ENCODE measurements at regions not wholly inside any gene's neighbourhood (a gene's known extent, or its start where the extent isn't known, plus 50 kb on each side); places are given as distances from the start of the nearest gene placed in this dataset.

DNA sequence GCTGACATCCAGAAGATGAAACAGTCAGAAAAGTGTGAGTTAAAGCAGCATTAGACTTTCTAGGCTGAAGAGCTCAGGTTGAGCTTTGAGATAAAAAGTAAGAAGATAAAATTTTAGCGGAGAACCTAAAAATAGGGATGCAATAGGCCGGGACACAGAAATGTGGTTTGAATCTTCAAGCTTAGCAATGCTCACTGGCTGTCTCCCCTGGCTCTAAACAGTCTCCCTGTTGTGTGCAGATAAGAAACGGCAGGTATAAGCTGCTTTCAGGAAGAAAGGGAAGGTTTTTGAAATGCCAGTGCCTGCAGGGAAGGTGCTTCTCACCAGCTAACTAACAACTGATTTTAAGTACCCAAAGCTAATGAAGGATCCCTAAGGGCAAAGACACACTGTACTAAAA is 718.7 kb upstream of the SGO1 start:
- Histone ChIP-seq H3K4me3 (replicated peaks in 1 of 3) (no peak overlapping the region), H3K9me3 (no peaks in the 10 kb centered on the region), H3K4me1 (no peaks in the 10 kb centered on the region), H3K27me3 (no peaks in the 10 kb centered on the region), H3K27ac (no peak overlapping the region), H3K36me3 (no peaks in the 10 kb centered on the region)
- DNase-seq: no peak
- intact Hi-C loops (cut with DNase I): no loop called here
- TF ChIP-seq, protein P1, sequence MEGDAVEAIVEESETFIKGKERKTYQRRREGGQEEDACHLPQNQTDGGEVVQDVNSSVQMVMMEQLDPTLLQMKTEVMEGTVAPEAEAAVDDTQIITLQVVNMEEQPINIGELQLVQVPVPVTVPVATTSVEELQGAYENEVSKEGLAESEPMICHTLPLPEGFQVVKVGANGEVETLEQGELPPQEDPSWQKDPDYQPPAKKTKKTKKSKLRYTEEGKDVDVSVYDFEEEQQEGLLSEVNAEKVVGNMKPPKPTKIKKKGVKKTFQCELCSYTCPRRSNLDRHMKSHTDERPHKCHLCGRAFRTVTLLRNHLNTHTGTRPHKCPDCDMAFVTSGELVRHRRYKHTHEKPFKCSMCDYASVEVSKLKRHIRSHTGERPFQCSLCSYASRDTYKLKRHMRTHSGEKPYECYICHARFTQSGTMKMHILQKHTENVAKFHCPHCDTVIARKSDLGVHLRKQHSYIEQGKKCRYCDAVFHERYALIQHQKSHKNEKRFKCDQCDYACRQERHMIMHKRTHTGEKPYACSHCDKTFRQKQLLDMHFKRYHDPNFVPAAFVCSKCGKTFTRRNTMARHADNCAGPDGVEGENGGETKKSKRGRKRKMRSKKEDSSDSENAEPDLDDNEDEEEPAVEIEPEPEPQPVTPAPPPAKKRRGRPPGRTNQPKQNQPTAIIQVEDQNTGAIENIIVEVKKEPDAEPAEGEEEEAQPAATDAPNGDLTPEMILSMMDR (IDR thresholded peaks at IDR 0.05): no peak
- no peak for TF ChIP-seq POLR2A (IDR thresholded peaks at IDR 0.05)
- 44 to 47% methylated on average over 3 of the region's 3 CpGs for WGBS, 2 donors

- Histone ChIP-seq H3K9me3 (no peaks in the 10 kb centered on the region), H3K27me3 (no peaks in the 10 kb centered on the region), H3K36me3 (no peaks in the 10 kb centered on the region), H3K4me3 (replicated peaks in 1 of 3) (no peak overlapping the region), H3K4me1 (no peaks in the 10 kb centered on the region), H3K27ac (no peak overlapping the region)
- TF ChIP-seq POLR2A (IDR thresholded peaks at IDR 0.05): no peak
- TF ChIP-seq, protein P1 (IDR thresholded peaks at IDR 0.05): no peak
- no peak for DNase-seq
- 89 to 90% methylated on average over 2 of the region's 2 CpGs for WGBS, 2 donors
- intact Hi-C loops (cut with DNase I): no loop called here
These were observed 713.0 kb upstream of the SGO1 start for GRCh38 chr3:20898962-20899361.

GRCh38 chr3:20890111-20890519 is 704.1 kb upstream of the SGO1 start:
- WGBS, 2 donors: 74 to 78% methylated on average over 2 of the region's 2 CpGs
- H3K27ac ChIP-seq: no peak overlapping the region
- TF ChIP-seq, protein P1 (IDR thresholded peaks at IDR 0.05): no peak
- no peak for TF ChIP-seq POLR2A (IDR thresholded peaks at IDR 0.05)
- no peaks in the 10 kb centered on the region for H3K27me3 ChIP-seq
- no peak overlapping the region for H3K4me3 ChIP-seq (replicated peaks in 1 of 3)
- H3K36me3 ChIP-seq: no peaks in the 10 kb centered on the region
- H3K4me1 ChIP-seq: no peaks in the 10 kb centered on the region
- H3K9me3 ChIP-seq: no peaks in the 10 kb centered on the region
- no peak for DNase-seq
- intact Hi-C loops (cut with DNase I): no loop called here

- Histone ChIP-seq H3K4me3 (replicated peaks in 1 of 3) (no peak overlapping the region), H3K4me1 (no peaks in the 10 kb centered on the region), H3K36me3 (no peaks in the 10 kb centered on the region), H3K27ac (no peak overlapping the region), H3K27me3 (no peaks in the 10 kb centered on the region), H3K9me3 (no peaks in the 10 kb centered on the region)
- WGBS, 2 donors: 87 to 89% methylated on average over 2 of the region's 2 CpGs
- intact Hi-C loops (cut with DNase I): no loop called here
- TF ChIP-seq, protein P1 (IDR thresholded peaks at IDR 0.05): no peak
- TF ChIP-seq POLR2A (IDR thresholded peaks at IDR 0.05): no peak
- no peak for DNase-seq
These were observed 692.7 kb upstream of the SGO1 start for GRCh38 chr3:20878691-20879090.

DNA sequence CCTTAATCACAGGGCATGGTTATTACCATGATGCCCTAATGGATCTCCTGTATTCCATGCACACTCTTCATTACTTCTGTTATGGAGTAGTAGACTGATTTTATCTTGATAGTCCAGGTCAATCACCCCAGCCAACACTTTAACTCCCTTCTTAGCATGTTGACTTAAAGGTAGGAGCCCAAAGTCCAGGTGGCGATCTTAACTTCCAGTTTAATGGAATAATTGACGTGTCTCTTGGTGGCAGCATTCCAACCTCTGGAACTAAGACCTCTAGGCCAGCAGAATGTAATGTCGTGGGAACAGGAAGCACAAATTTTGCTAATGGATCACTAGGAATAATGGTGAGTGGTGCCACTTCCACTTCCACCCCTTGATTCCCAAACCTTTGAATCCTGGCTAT is 687.2 kb upstream of the SGO1 start:
- intact Hi-C loops (cut with DNase I): no loop called here

More for the DNA sequence above, 687.2 kb upstream of the SGO1 start:
- TF ChIP-seq, protein P1 (IDR thresholded peaks at IDR 0.05): no peak
- TF ChIP-seq POLR2A (IDR thresholded peaks at IDR 0.05): no peak
- Histone ChIP-seq H3K4me1 (no peaks in the 10 kb centered on the region), H3K27me3 (no peaks in the 10 kb centered on the region), H3K4me3 (replicated peaks in 1 of 3) (no peak overlapping the region), H3K36me3 (no peaks in the 10 kb centered on the region), H3K9me3 (no peaks in the 10 kb centered on the region), H3K27ac (no peak overlapping the region)
- WGBS, 2 donors: 81 to 85% methylated on average over 3 of the region's 3 CpGs
- DNase-seq: no peak

Measured in thyroid gland (tissue), 4 donors.